AG20443 (cell line): ENCODE measurements at regions not wholly inside any gene's neighbourhood (a gene's known extent, or its start where the extent isn't known, plus 50 kb on each side); places are given as distances from the start of the nearest gene placed in this dataset.

Source experiments
- DNase-seq: peaks from one replicate; pipeline ENCODE4 v3.0.0; 2012; ENCODE audit warnings: low spot score, mixed read lengths

GRCh38 chr4:129546531-129546930, 450.6 kb downstream of the C4orf33 start:
- DNase-seq: no peak

GRCh38 chr4:129550281-129550785, 454.4 kb downstream of the C4orf33 start:
- no peak for DNase-seq

GRCh38 chr4:129561280-129561679, 465.3 kb downstream of the C4orf33 start:
- no peak for DNase-seq

GRCh38 chr4:129561886-129562671, 466.1 kb downstream of the C4orf33 start:
- no peak for DNase-seq

GRCh38 chr4:129565214-129565613, 469.3 kb downstream of the C4orf33 start:
- DNase-seq: no peak

- no peak for DNase-seq
These were observed 474.4 kb downstream of the C4orf33 start for GRCh38 chr4:129570326-129570725.

- DNase-seq: no peak
These were observed 482.4 kb downstream of the C4orf33 start for GRCh38 chr4:129578336-129578735.

GRCh38 chr4:129581305-129581704, 485.4 kb downstream of the C4orf33 start:
- DNase-seq: no peak

- DNase-seq: no peak
These were observed 487.9 kb downstream of the C4orf33 start for GRCh38 chr4:129583868-129584267.

GRCh38 chr4:129598582-129598981, 502.6 kb downstream of the C4orf33 start:
- DNase-seq: no peak

- no peak for DNase-seq
These were observed 504.9 kb downstream of the C4orf33 start for GRCh38 chr4:129600898-129601297.

- DNase-seq: no peak
These were observed 506.5 kb downstream of the C4orf33 start for GRCh38 chr4:129602447-129602846.

- DNase-seq: no peak
These were observed 507.4 kb downstream of the C4orf33 start for GRCh38 chr4:129603241-129603931.

GRCh38 chr4:129604632-129605255, 508.8 kb downstream of the C4orf33 start:
- DNase-seq: no peak

- DNase-seq: no peak
These were observed 518.7 kb downstream of the C4orf33 start for GRCh38 chr4:129614611-129615010.

- no peak for DNase-seq
These were observed 526.6 kb downstream of the C4orf33 start for GRCh38 chr4:129622566-129622965.

GRCh38 chr4:129623233-129623875, 527.4 kb downstream of the C4orf33 start:
- DNase-seq: no peak

- peak; percentile 26 for DNase-seq
These were observed 545.2 kb downstream of the C4orf33 start for GRCh38 chr4:129641179-129641578.

GRCh38 chr4:129645461-129645860, 549.5 kb downstream of the C4orf33 start:
- DNase-seq: no peak

GRCh38 chr4:129668092-129668491, 572.1 kb downstream of the C4orf33 start:
- DNase-seq: no peak

- no peak for DNase-seq
These were observed 577.0 kb downstream of the C4orf33 start for GRCh38 chr4:129672941-129673340.

GRCh38 chr4:129675036-129675435, 579.1 kb downstream of the C4orf33 start:
- DNase-seq: no peak
